ENCODE measurements at regions not wholly inside any gene's neighbourhood (a gene's known extent, or its start where the extent isn't known, plus 50 kb on each side); places are given as distances from the start of the nearest gene placed in this dataset.
"Not testable (repeated sequence)": the region's sequence is repeated elsewhere in the genome, so short reads cannot be mapped to it uniquely, and the experiment has no call there.

DNA sequence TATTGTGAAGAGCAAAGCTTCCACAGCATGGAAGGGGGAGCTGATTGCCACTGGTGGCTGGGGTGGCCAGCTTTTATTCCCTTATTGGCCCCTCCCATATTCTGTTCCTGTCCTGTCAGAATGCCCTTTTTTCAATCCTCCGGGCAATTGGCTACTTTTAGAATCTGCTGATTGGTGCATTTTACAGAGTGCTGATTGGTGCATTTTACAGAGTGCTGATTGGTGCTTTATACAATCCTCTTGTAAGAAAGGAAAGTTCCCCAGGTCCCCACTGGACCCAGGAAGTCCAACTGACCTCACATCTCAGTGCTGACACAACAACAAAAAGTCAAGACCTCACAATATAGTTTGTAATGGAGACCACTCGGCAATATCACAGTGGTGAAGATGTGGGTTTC lies 195.0 kb downstream of the SPATA31A6 start:
- DNase-seq = no peak

DNA sequence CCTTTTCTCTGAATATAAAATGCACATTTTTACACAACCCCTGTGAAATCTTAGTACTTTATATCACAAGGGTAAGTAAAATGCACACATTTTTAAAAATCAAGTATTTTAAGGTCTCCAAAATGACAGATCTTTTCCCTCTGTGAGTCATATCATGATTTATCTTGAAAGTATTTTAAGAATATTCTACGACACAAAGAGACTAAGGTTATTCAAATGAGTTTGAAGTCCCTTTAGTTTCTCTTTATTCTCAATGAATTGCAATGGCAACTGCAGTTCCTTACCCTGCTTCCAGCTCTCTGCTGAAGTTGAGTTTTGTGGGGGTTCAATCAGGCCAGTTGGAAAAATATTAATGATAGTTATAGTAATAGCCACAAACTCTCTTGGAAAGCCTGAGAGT lies 196.1 kb downstream of the SPATA31A6 start:
- DNase-seq = not testable (repeated sequence)

DNA sequence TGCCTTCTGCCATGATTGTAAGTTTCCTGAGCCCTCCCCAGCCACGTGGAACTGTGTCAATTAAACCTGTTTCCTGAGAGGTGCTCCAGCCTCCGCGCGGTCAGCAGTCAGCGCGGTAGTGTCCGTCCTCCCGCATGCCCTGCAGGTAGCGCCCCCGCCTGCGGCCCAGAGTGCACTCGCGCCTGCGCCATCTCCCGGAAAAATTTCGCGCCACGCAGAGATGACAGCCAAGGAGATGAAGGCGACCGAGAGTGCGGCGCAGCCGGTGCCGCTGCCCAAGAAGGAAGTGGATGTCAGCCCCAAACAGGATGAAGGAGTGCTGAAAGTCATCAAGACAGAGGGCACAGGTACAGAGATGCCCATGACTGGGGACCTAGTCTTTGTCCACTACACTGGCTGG lies 201.1 kb downstream of the SPATA31A6 start:
- not testable (repeated sequence) for DNase-seq

DNA sequence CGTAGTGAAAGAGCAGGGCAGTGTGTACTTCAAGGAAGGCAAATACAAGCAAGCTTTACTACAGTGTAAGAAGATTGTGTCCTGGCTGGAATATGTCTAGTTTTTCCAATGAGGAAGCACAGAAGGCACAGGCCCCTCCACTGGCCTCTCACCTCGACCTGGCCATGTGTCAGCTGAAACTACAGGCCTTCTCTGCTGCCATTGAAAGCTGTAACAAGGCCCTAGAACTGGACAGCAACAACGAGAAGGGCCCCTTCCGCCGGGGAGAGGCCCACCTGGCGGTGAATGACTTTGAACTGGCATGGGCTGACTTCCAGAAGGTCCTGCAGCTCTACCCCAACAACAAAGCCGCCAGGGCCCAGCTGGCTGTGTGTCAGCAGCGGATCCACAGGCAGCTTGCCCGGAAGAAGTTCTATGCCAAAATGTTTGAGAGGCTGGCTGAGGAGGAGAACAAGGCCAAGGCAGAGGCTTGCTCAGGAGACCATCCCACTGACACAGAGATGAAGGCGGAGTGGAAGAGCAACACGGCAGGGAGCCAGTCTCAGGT lies 202.2 kb downstream of the SPATA31A6 start:
- not testable (repeated sequence) for DNase-seq

DNA sequence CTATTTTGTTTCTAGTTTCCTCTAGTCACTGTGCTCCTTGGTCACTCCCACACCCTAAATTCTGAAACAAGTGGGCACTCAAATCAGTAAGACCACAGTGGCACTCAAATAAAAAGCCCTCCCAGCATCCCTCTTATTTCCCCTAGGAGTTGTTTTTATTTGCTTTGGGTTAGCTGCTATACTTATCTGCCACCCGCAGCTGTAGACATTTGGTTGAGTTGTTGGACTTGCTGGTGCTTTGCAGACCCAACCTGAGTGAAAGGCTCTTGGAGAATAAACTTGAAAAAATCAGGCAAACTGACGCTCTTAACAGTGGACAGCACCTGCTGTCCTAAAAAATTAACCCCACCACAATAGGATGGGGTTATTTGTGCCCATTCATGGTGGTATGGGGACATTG lies 203.0 kb downstream of the SPATA31A6 start:
- DNase-seq = no peak

DNA sequence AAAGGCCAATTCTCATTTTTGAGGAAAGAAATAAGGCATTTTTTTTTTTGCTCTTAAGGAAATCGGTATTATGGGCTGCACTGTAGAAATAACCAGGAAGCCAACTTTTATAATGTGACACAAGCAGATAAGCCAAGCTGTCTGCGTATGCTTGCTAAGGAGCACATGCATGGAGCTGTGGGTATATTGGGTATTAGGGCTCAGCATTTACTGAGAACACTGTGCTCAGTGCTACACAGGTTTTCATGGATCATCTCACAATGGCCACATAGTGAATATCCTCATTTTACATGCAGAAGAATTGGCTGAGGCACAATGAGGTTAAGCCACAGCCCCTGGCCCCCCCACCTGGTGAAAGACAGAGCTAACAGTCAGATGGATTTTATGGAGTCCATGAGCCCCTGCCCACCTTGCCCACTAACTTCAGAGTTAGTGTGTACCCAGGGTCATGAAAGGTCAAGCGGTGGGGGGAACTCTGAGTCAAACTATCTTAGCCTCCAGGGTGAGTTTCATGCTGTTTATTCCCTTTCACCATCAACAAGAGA lies 204.8 kb downstream of the SPATA31A6 start:
- DNase-seq = no peak

DNA sequence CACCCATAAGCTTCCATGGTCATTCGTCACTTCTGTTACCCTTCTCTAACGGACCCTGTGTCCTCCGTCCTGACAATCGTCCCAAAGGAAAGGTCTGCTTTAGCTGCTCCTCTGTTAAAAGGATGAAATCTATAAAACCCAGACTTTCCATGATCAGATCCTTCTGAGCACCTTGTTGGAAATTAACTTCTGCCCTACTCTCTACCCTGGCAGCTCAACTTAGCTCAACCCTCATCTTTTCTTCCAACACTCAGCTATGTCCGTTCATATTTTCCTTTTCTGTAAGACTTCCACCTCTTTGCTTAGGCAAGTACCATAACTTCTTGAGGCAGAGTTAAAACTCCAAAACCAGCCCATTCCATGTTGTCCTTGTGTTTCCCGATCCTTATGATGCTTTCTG lies 205.4 kb downstream of the SPATA31A6 start:
- no peak for DNase-seq

DNA sequence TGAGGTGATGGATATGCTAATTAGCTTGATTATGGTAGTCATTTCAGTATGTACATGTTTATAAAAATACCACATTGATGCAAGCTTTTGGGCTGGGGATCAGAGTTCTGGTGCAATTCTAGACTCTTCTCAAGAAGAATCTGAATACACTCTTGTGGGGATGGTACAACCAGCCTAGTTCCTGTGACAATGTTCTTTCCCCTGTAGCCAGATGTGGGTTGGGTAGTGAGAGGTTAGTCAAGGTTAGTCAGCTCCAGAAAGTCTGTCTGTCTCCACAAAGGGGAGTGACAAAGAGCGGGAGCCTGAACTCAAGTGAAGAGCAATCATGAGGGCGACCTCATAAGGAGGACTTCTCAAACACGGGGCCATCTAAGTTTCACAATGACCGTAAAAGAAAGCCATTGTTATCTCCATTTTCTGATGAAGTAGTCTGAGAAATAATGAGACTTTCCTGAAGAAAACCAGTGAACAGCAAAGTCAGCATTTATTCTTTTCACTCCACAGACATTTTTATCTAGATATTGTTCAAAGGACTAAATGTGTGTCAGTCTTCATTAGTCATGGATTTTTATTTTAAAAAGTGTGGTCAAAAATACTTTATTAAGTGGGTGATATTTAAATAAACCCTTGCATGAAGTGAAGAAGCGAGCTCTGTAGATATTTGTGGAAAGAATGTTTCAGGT lies 209.5 kb downstream of the SPATA31A6 start:
- DNase-seq = not testable (repeated sequence)

DNA sequence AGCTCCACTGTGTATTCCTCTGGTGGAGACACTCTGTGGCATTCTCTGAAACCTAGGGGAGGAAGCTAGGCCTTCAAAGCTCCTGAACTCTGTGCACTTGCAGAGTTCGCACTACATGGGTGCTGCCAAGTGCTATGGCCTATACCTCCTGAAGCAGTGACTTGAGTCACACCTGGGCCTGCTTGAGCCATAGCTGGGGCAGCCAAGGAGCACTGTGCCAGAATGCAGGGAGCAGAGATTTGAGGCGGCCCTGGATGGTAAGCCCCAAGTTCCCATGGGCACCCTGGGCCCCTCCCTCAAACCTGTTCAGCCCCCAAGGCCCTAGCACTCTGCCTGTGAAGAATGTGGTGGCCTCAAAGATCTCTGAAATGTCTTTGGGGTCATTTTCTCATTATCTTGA lies 212.9 kb downstream of the SPATA31A6 start:
- no peak for DNase-seq

DNA sequence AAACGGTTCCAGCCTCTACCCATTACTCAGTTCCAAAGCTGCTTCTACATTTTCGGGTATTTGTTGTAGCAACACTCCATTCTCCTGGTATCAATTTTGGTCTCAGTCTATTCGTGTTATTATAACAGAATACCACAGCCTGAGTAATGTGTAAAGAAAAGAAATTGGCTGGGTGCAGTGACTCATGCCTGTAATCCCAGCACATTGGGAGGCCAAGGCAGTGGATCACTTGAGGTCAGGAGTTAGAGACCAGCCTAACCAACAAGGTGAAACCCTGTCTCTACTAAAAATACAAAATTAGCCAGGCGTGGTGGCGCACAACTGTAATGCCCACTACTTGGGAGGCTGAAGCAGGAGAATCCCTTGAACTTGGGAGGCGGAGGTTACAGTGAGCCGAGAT lies 213.9 kb downstream of the SPATA31A6 start:
- not testable (repeated sequence) for DNase-seq

DNA sequence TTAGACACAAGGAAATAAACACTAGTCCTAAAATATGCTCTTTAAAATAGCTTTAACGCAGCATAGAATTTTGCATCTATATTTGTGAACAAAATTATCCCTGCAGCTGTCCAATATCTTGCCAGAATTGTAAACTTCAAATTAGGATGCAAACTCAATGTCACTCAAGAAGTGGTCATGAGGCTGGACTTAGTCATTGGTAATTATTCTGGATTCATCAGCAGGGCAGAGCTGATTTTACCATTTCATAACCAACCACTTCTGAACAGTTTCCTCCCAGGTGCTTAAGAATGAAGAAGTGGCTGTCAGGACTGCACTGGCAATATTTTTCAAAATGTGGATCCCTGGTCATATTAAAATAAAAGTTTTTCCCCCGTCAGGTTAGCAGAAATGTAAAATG lies 219.5 kb downstream of the SPATA31A6 start:
- not testable (repeated sequence) for DNase-seq

DNA sequence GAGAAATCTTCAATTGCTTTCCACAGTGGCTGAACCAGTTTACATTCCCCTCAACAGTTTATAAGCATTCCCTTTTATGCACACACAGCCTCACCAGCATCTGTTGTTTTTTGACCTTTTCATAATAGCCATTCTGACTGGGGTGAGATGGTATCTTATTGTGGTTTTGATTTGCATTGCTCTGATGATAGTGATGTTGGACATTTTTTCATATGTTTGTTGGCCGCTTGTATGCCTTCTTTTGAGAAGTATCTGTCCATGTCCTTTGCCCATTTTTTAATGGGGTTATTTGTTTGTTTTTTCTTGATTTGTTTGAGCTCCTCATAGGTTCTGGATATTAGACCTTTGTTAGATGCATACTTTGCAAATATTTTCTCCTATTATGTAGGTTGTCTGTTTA lies 226.1 kb downstream of the SPATA31A6 start:
- DNase-seq = not testable (repeated sequence)

DNA sequence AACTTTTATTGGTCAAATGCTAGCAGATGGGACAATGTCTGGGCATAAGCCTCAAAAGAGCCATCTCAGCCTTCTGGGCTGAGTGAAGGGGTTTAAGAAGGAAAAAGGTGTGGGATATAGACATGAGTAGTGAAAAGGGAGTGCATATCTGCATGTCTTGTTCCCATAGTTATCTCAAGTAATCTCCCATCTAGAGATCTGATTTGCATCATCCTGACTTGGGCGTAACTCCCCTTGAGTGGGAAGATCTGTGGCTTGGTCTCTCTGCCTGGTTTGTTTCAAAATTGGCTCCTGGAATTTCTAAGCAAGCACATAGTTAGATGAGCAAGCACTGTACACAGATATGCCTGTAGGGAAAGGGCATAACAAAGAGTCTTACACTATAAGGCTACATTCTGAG lies 228.9 kb downstream of the SPATA31A6 start:
- DNase-seq = not testable (repeated sequence)

DNA sequence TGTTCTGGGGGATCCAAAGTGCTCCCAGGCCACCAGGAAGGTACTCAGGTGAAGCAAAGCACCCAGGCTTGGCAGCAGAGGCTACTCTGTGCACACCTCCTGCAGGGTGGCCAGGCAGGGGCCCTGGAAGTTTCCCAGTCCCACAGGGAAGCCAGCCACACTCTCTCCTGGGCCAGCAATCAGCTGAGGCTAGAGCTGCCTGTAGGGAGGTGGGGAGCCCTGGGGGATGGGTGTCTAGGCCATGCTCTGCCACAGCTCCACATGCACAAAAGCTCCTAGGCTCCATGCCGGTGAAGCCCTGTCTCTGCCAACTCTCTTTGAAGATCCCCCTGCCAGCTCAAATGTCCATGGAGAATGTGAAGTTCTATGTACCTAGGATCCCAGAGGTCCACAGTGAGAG lies 231.4 kb downstream of the SPATA31A6 start:
- not testable (repeated sequence) for DNase-seq

DNA sequence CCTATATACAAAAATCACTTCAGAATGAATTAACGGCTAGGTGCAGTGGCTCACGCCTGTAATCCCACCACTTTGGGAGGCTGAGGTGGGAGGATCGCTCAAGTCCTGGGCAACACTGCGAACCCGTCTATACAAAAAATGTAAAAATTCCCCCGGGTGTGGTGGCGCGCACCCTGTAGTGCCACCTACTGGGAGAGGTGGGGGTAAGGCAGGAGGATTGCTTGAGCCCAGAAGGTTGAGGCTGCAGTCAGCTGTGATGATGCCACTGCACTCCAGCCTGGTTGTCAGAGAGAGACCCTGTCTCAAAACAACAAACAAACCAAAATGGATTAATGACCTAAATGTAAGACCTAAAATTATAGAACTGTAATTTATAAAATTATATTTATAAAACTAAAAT lies 236.2 kb downstream of the SPATA31A6 start:
- DNase-seq = not testable (repeated sequence)

DNA sequence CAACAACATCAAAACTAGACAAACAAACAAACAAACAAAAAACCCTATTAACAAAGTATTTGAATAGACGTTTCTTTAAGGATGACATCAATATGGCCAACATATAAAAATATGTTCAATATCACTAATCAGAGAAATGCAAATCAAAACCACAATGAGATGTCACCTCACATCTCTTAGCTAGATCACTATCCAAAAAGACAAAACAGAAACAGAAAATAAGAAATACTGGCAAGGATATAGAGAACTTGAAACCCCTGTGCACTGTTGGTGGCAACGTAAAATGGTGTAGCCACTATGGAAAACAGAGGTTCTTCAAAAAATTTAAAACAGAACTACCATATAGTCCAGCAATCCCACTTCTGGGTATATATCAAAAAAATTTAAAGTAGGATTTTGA lies 236.9 kb downstream of the SPATA31A6 start:
- DNase-seq = not testable (repeated sequence)

DNA sequence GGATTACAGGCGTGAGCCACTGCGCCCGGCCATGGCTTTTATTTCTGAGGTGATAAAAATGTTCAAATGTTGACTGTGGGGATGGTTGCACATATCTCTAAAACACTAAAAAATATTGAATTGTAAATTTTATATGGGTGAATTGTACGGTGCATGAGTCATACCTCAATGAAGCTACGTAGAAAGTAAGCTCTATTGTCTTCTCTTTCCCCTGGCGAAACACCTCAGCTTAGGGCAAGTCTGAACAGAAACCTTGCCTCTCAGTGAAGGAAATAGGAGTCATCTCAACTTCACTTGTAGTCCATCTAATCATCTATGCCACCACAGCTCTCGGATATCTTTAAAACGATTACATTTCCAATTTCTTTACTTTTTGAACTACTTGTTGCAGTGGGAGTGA lies 238.2 kb downstream of the SPATA31A6 start:
- not testable (repeated sequence) for DNase-seq

DNA sequence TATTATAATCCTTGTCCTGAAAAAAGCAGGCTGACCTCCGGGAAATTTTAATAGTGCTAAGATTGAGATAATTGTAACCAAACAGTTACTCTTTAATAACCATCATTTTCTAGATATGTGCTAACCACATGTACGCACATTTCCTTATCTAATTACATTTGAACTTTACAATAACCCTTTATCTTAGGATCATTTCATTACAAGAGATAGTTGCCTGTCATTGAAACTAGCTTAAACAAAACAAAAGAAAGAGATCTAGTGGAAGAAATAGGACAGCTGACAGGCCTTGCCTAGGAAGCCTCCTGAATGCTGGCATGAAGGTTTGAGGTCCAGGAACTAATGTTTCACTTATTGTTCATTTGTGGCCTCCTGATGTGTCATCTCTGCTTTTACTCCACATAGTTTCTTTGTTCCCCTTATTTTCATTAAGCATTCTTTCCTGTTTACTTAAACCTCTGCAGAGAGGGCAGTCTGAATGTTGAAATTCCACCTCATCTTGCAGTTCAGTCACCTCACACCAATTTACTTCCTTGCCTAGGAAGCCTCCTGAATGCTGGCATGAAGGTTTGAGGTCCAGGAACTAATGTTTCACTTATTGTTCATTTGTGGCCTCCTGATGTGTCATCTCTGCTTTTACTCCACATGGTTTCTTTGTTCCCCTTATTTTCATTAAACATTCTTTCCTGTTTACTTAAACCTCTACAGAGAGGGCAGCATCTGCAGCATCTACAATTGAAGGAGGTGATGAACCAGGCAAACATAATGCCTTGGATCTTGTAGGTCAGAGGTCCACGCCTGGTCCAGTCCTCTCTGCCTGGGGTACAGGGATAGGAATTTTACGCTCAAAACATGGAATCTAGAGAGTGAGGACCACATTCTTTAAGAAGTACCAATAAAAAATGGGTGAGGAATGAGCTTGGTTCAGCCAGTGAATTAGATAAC lies 247.5 kb downstream of the SPATA31A6 start:
- DNase-seq = not testable (repeated sequence)

DNA sequence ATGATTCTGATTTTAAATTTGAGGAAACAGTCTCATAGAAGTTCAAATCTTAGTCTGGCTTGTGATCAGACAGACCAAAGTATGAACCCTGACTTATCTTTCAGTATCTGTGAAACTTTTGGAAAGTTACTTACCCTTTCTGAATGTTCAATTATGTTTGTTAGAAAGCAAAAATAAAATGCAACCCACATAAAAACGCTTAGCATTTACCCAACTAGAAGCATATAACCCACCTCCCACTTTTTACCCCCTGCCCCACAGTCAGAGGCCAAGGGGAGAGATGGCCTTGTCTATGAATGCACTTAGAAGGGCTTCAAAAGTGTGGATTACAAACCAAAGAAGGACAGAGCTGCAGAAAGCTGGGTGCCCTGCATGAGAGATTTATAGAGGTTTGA lies 248.2 kb downstream of the SPATA31A6 start:
- DNase-seq = not testable (repeated sequence)

DNA sequence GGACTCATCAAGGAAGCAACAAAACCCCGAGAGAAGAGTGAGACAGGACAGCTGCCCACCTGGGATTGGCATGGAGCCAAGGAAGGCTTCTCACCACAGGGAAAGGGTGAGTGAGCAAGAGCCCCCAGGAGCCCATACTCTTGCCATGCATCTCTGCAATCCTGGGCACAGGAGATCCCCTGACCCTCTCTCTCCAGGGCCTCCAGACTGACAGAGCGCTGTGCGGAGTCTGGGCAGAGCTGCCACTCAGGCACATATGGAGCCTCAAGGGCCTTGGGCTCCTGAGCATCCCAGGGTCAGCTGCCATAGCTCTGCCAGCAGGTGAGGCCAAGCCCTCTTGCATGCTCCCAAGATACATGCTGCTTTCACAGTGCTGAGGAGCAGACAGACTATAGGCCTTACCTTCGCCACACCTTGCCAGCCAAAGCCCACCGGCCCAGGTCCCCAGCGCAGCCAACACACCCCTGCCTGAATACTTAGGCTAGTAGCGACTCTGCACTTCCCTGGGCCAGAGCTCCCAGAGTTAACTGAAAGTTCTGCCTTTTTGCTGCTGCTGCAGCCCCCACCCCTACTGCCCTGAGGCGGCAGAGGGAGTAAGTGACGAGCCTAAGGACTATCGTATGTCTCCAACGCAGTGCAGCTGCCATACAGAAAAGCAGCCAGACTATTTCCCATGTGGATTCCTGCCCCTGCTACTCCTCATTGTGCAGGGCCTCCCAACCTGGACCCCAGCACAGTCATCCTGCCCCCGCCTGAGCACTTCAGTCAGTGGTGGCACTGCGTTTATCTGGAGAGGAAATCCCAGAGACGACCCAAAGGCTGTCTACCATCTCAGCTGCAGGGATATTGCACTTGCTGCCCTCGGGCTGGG lies 251.6 kb downstream of the SPATA31A6 start:
- DNase-seq = not testable (repeated sequence)

DNA sequence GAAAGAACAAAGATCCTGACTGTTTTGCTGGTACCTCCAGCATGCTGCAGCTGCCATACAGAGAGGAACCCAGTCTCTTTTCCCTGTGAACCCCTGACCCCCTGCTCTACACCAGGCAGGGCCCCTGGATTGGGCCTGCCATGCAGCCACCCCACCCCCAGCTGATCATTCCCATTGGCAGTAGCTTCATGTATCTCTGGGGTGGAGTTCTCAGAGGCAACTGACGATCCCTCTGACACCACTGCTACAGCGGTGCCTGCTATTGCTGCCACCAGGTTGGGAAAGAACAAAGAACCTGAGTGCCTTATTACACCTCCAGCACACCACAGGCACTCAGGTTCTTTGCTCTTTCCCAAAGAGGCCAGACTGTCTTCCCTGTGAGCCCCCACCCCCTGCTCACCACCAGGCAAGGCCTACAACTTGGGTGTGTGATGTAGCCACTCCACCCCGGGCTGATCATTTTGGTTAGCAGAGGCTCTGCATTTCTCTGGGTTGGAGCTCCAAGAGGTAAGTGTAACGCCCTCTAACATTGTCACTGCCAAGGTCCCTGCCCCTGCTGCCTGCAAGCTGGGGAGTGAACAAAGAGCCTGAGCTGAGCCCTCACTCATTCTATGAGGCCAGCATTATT lies 252.4 kb downstream of the SPATA31A6 start:
- not testable (repeated sequence) for DNase-seq

Data from CD4-positive, alpha-beta T cell treated with Interferon alpha-2 for 1 hour (primary cell).